IPS-18a (cell line): ENCODE measurements at regions not wholly inside any gene's neighbourhood (a gene's known extent, or its start where the extent isn't known, plus 50 kb on each side); places are given as distances from the start of the nearest gene placed in this dataset.

Experiments
- H3K27ac ChIP-seq: one replicate; pipeline ENCODE4 v1.5.1; 2013; ENCODE audit warnings: low read length
- H3K27me3 ChIP-seq: one replicate; pipeline ENCODE4 v1.6.1; 2013; ENCODE audit warnings: mild to moderate bottlenecking, low read length; ENCODE audit not compliant: control insufficient read depth, insufficient read depth
- H3K36me3 ChIP-seq: one replicate; pipeline ENCODE4 v1.6.1; 2013; ENCODE audit warnings: low read depth, low read length; ENCODE audit not compliant: control insufficient read depth
- H3K4me1 ChIP-seq: one replicate; pipeline ENCODE4 v1.6.1; 2013; ENCODE audit warnings: low read depth, low read length; ENCODE audit not compliant: control insufficient read depth
- H3K4me3 ChIP-seq: one replicate; pipeline ENCODE4 v1.5.1; 2013; ENCODE audit warnings: low read length
- H3K9ac ChIP-seq: one replicate; pipeline ENCODE4 v1.6.1; 2013; ENCODE audit warnings: mild to moderate bottlenecking, low read length, moderate library complexity
- H3K9me3 ChIP-seq: one replicate; pipeline ENCODE4 v1.6.1; 2013; ENCODE audit warnings: low read depth, low read length; ENCODE audit not compliant: control insufficient read depth

- no peaks in the 10 kb centered on the region for H3K27me3 ChIP-seq
- H3K4me1 ChIP-seq: no peaks in the 10 kb centered on the region
- H3K27ac ChIP-seq: no peak overlapping the region
- no peak overlapping the region for H3K4me3 ChIP-seq
- H3K9ac ChIP-seq: no peak overlapping the region
- H3K9me3 ChIP-seq: no peaks in the 10 kb centered on the region
- H3K36me3 ChIP-seq: no peaks in the 10 kb centered on the region
These were observed 230.7 kb downstream of the RPS24 start for GRCh38 chr10:78264361-78264760.

- no peaks in the 10 kb centered on the region for H3K9me3 ChIP-seq
- no peak overlapping the region for H3K9ac ChIP-seq
- H3K4me1 ChIP-seq: no peaks in the 10 kb centered on the region
- no peaks in the 10 kb centered on the region for H3K36me3 ChIP-seq
- H3K4me3 ChIP-seq: no peak overlapping the region
- no peaks in the 10 kb centered on the region for H3K27me3 ChIP-seq
- H3K27ac ChIP-seq: no peak overlapping the region
These were observed 233.2 kb downstream of the RPS24 start for GRCh38 chr10:78266741-78267469.

GRCh38 chr10:78267598-78267997 is 233.9 kb downstream of the RPS24 start:
- H3K9me3 ChIP-seq: no peaks in the 10 kb centered on the region
- H3K4me1 ChIP-seq: no peaks in the 10 kb centered on the region
- no peaks in the 10 kb centered on the region for H3K27me3 ChIP-seq
- no peak overlapping the region for H3K4me3 ChIP-seq
- no peaks in the 10 kb centered on the region for H3K36me3 ChIP-seq
- no peak overlapping the region for H3K9ac ChIP-seq
- H3K27ac ChIP-seq: no peak overlapping the region

- no peaks in the 10 kb centered on the region for H3K27me3 ChIP-seq
- no peak overlapping the region for H3K27ac ChIP-seq
- no peaks in the 10 kb centered on the region for H3K4me1 ChIP-seq
- H3K9me3 ChIP-seq: no peaks in the 10 kb centered on the region
- H3K4me3 ChIP-seq: no peak overlapping the region
- H3K9ac ChIP-seq: no peak overlapping the region
- no peaks in the 10 kb centered on the region for H3K36me3 ChIP-seq
These were observed 235.4 kb downstream of the RPS24 start for GRCh38 chr10:78269060-78269459.

- H3K9me3 ChIP-seq: no peaks in the 10 kb centered on the region
- no peak overlapping the region for H3K4me3 ChIP-seq
- H3K4me1 ChIP-seq: no peaks in the 10 kb centered on the region
- no peaks in the 10 kb centered on the region for H3K36me3 ChIP-seq
- no peaks in the 10 kb centered on the region for H3K27me3 ChIP-seq
- no peak overlapping the region for H3K9ac ChIP-seq
- H3K27ac ChIP-seq: no peak overlapping the region
These were observed 238.7 kb downstream of the RPS24 start for GRCh38 chr10:78272329-78272728.

GRCh38 chr10:78274491-78274890 is 240.8 kb downstream of the RPS24 start:
- no peaks in the 10 kb centered on the region for H3K27me3 ChIP-seq
- no peak overlapping the region for H3K4me3 ChIP-seq
- H3K4me1 ChIP-seq: no peaks in the 10 kb centered on the region
- H3K36me3 ChIP-seq: no peaks in the 10 kb centered on the region
- H3K9ac ChIP-seq: no peak overlapping the region
- H3K27ac ChIP-seq: no peak overlapping the region
- no peaks in the 10 kb centered on the region for H3K9me3 ChIP-seq

GRCh38 chr10:78276139-78276538 is 242.5 kb downstream of the RPS24 start:
- H3K4me3 ChIP-seq: no peak overlapping the region
- no peak overlapping the region for H3K27ac ChIP-seq
- no peaks in the 10 kb centered on the region for H3K9me3 ChIP-seq
- no peaks in the 10 kb centered on the region for H3K36me3 ChIP-seq
- H3K27me3 ChIP-seq: no peaks in the 10 kb centered on the region
- no peaks in the 10 kb centered on the region for H3K4me1 ChIP-seq
- H3K9ac ChIP-seq: no peak overlapping the region

GRCh38 chr10:78277314-78278057 is 243.8 kb downstream of the RPS24 start:
- no peak overlapping the region for H3K4me3 ChIP-seq
- H3K9ac ChIP-seq: no peak overlapping the region
- no peaks in the 10 kb centered on the region for H3K9me3 ChIP-seq
- peaks cover under 1% of the 10 kb centered on the region for H3K4me1 ChIP-seq
- H3K27ac ChIP-seq: no peak overlapping the region
- H3K27me3 ChIP-seq: no peaks in the 10 kb centered on the region
- no peaks in the 10 kb centered on the region for H3K36me3 ChIP-seq

GRCh38 chr10:78278058-78278404 is 244.4 kb downstream of the RPS24 start:
- no peaks in the 10 kb centered on the region for H3K27me3 ChIP-seq
- no peaks in the 10 kb centered on the region for H3K36me3 ChIP-seq
- H3K4me3 ChIP-seq: no peak overlapping the region
- H3K27ac ChIP-seq: no peak overlapping the region
- H3K4me1 ChIP-seq: peaks cover 6% of the 10 kb centered on the region
- no peaks in the 10 kb centered on the region for H3K9me3 ChIP-seq
- no peak overlapping the region for H3K9ac ChIP-seq

GRCh38 chr10:78279756-78280155 is 246.1 kb downstream of the RPS24 start:
- H3K4me1 ChIP-seq: peaks cover 13% of the 10 kb centered on the region
- no peaks in the 10 kb centered on the region for H3K27me3 ChIP-seq
- no peak overlapping the region for H3K27ac ChIP-seq
- no peaks in the 10 kb centered on the region for H3K36me3 ChIP-seq
- H3K9me3 ChIP-seq: no peaks in the 10 kb centered on the region
- H3K9ac ChIP-seq: no peak overlapping the region
- no peak overlapping the region for H3K4me3 ChIP-seq

GRCh38 chr10:78280604-78281003 is 246.9 kb downstream of the RPS24 start:
- H3K27me3 ChIP-seq: no peaks in the 10 kb centered on the region
- H3K4me1 ChIP-seq: peaks cover 13% of the 10 kb centered on the region
- H3K9me3 ChIP-seq: no peaks in the 10 kb centered on the region
- H3K27ac ChIP-seq: no peak overlapping the region
- H3K4me3 ChIP-seq: no peak overlapping the region
- H3K9ac ChIP-seq: no peak overlapping the region
- no peaks in the 10 kb centered on the region for H3K36me3 ChIP-seq

GRCh38 chr10:78281627-78282026 is 248.0 kb downstream of the RPS24 start:
- Histone ChIP-seq H3K9me3 (no peaks in the 10 kb centered on the region), H3K4me3 (no peak overlapping the region), H3K4me1 (peaks cover 13% of the 10 kb centered on the region), H3K27ac (no peak overlapping the region), H3K27me3 (no peaks in the 10 kb centered on the region), H3K9ac (no peak overlapping the region), H3K36me3 (no peaks in the 10 kb centered on the region)
